ENCODE measurements at regions not wholly inside any gene's neighbourhood (a gene's known extent, or its start where the extent isn't known, plus 50 kb on each side); places are given as distances from the start of the nearest gene placed in this dataset.

- DNase-seq, result no peak
- Histone ChIP-seq H3K27me3 (no peaks in the 10 kb centered on the region), H3K4me1 (no peaks in the 10 kb centered on the region), H3K4me3 (no peak overlapping the region), H3K36me3 (no peaks in the 10 kb centered on the region), H3K27ac (no peak overlapping the region), H3K9me3 (no peaks in the 10 kb centered on the region)
- TF ChIP-seq POLR2A (IDR thresholded peaks at IDR 0.05), result no peak
- no peak for TF ChIP-seq CTCF (IDR thresholded peaks at IDR 0.05)
- intact Hi-C loops (cut with DNase I; ENCODE audit: low total_unique reads), result no loop called here
These were observed 1081.7 kb upstream of the FANCL start for GRCh38 chr2:59322870-59323269.

- TF ChIP-seq CTCF (IDR thresholded peaks at IDR 0.05) (no peak), POLR2A (IDR thresholded peaks at IDR 0.05) (no peak)
- Histone ChIP-seq H3K4me3 (no peak overlapping the region), H3K4me1 (no peaks in the 10 kb centered on the region), H3K27ac (no peak overlapping the region), H3K36me3 (no peaks in the 10 kb centered on the region), H3K9me3 (no peaks in the 10 kb centered on the region), H3K27me3 (no peaks in the 10 kb centered on the region)
- intact Hi-C loops (cut with DNase I; ENCODE audit: low total_unique reads), result no loop called here
- DNase-seq, result no peak
These were observed 1080.9 kb upstream of the FANCL start for GRCh38 chr2:59322005-59322404.

GRCh38 chr2:59314031-59314766 lies 1073.1 kb upstream of the FANCL start:
- TF ChIP-seq CTCF (IDR thresholded peaks at IDR 0.05) (no peak), POLR2A (IDR thresholded peaks at IDR 0.05) (no peak)
- no peak for DNase-seq
- intact Hi-C loops (cut with DNase I; ENCODE audit: low total_unique reads), result no loop called here
- H3K27ac ChIP-seq, result no peak overlapping the region
- peaks cover 0 to 7% of the 10 kb centered on the region in 2 donors for H3K27me3 ChIP-seq
- H3K36me3 ChIP-seq, result no peaks in the 10 kb centered on the region
- H3K4me3 ChIP-seq, result no peak overlapping the region
- no peaks in the 10 kb centered on the region for H3K4me1 ChIP-seq
- H3K9me3 ChIP-seq, result no peaks in the 10 kb centered on the region

DNA sequence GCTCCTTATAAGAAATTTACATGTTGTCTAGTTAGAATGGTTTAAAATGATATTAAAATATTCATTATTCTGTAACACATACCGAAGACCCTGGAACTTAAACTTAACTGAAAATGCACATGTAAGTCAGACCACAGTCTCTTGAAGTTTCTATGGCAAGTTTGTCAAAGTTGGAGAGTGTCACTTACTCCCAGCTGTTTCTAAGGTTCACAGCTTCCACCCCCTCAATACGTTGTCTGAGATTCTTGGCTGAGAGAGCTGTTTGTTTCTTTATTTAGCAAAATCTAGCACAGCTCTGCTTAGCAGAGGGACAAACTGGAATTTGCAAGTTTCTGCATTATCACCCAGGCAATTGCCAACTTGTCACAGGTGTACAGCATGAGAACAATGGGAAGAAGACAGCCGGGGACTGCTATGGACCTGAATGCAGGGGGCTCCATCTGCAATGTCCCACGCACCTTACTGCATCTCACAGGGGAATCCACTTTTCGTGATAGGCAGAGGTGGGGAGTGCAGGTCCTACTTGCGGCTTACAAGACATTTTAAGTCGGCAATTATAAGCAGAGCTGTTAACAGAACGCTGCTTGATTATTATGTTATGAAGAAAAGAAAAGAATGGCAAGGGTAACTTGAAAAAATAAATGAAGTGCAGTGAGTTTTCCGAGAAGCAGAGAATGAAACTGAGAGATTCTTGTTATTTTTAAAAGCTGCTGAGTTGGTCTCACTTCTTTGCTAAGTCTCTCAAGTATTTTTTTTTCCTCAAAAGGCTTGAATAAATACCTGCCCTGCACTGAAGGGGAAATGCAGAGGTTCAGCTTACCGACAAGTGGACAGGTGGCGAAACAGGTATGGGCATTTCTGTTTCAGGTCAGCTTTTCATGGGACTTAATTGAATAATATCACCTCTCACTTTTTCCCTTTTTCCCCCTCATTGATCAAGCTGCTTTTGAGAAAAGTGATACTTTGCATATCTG lies 1072.1 kb upstream of the FANCL start:
- no peak for DNase-seq
- intact Hi-C loops (cut with DNase I; ENCODE audit: low total_unique reads), result no loop called here
- TF ChIP-seq POLR2A (IDR thresholded peaks at IDR 0.05), result no peak
- TF ChIP-seq CTCF (IDR thresholded peaks at IDR 0.05), result no peak
- Histone ChIP-seq H3K9me3 (no peaks in the 10 kb centered on the region), H3K27me3 (peaks cover 0 to 7% of the 10 kb centered on the region in 2 donors), H3K36me3 (no peaks in the 10 kb centered on the region), H3K4me3 (no peak overlapping the region), H3K27ac (no peak overlapping the region), H3K4me1 (no peaks in the 10 kb centered on the region)

- Histone ChIP-seq H3K4me1 (no peaks in the 10 kb centered on the region), H3K4me3 (no peak overlapping the region), H3K9me3 (no peaks in the 10 kb centered on the region), H3K27me3 (peaks cover 0 to 7% of the 10 kb centered on the region in 2 donors), H3K36me3 (no peaks in the 10 kb centered on the region), H3K27ac (no peak overlapping the region)
- no peak for TF ChIP-seq CTCF (IDR thresholded peaks at IDR 0.05)
- TF ChIP-seq POLR2A (IDR thresholded peaks at IDR 0.05), result no peak
- no peak for DNase-seq
- intact Hi-C loops (cut with DNase I; ENCODE audit: low total_unique reads), result no loop called here
These were observed 1070.9 kb upstream of the FANCL start for GRCh38 chr2:59312029-59312428.
